ENCODE measurements at regions not wholly inside any gene's neighbourhood (a gene's known extent, or its start where the extent isn't known, plus 50 kb on each side); places are given as distances from the start of the nearest gene placed in this dataset.
"Not testable (repeated sequence)": the region's sequence is repeated elsewhere in the genome, so short reads cannot be mapped to it uniquely, and the experiment has no call there.

GRCh38 chr11:97019305-97019704, 629.5 kb downstream of the JRKL start:
- Mint-ChIP-seq H3K9me3 (peaks cover 6% of the 10 kb centered on the region), H3K4me3 (no peak overlapping the region), H3K27ac (no peak overlapping the region), H3K4me1 (ENCODE audit: low read depth) (no peaks in the 10 kb centered on the region), H3K36me3 (ENCODE audit: low read depth) (no peaks in the 10 kb centered on the region), H3K27me3 (no peaks in the 10 kb centered on the region)

DNA sequence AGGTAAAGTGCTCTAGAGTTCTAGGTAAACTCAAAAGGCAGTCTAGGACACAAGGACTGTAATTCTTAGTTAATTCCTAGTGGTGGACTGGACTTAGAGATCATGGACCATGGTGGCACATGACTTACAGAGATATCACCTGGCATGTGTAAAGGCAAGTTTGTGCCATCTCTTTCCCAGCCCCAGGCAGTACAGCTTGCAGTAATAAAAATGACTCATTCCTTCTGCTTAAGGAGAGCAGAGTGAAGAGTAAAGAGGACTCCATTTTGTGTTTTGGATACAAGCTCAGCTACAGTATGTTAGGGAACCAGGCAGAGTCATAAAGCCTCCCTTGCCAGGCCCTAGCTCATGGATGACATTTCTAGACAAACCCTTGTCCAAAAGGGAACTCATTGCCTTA, 629.9 kb downstream of the JRKL start:
- H3K36me3 Mint-ChIP-seq (ENCODE audit: low read depth) = no peaks in the 10 kb centered on the region
- H3K4me3 Mint-ChIP-seq = no peak overlapping the region
- H3K27me3 Mint-ChIP-seq = no peaks in the 10 kb centered on the region
- H3K27ac Mint-ChIP-seq = no peak overlapping the region
- peaks cover 4% of the 10 kb centered on the region for H3K9me3 Mint-ChIP-seq
- no peaks in the 10 kb centered on the region for H3K4me1 Mint-ChIP-seq (ENCODE audit: low read depth)

- H3K27ac Mint-ChIP-seq = no peak overlapping the region
- H3K4me3 Mint-ChIP-seq = no peak overlapping the region
- no peaks in the 10 kb centered on the region for H3K27me3 Mint-ChIP-seq
- H3K9me3 Mint-ChIP-seq = peaks cover 5% of the 10 kb centered on the region
- H3K36me3 Mint-ChIP-seq (ENCODE audit: low read depth) = no peaks in the 10 kb centered on the region
- no peaks in the 10 kb centered on the region for H3K4me1 Mint-ChIP-seq (ENCODE audit: low read depth)
Measured at GRCh38 chr11:97022955-97023354, 633.1 kb downstream of the JRKL start.

DNA sequence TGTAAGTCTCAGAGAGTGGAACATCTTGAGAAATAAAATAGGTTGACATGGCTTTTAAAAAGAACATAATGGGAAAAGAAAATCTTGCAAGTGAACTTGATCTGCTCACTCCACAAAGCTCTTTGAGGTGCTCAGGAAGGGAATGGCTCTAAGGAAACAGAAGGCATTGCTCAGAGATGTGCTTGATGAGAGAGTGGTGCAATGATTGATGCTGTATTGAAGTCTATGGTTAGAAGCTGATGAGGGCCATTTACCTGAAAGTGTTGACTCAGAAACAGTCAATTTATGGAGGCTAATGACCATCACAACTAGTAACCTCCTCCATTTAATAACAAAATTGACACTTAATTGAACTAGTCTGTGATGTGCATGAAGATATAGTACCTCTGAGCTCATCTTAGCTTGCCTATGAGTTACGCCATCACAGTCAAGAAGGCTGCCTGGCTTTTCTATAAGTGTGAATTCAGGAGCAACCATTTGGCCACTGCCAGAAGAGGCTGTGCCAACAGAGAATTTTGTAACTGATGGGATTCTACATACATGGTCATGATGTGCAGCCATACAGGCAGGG, 639.1 kb downstream of the JRKL start:
- Mint-ChIP-seq H3K4me1 (ENCODE audit: low read depth) (no peaks in the 10 kb centered on the region), H3K27ac (no peak overlapping the region), H3K4me3 (no peak overlapping the region), H3K9me3 (peaks cover 5% of the 10 kb centered on the region), H3K27me3 (no peaks in the 10 kb centered on the region), H3K36me3 (ENCODE audit: low read depth) (no peaks in the 10 kb centered on the region)

DNA sequence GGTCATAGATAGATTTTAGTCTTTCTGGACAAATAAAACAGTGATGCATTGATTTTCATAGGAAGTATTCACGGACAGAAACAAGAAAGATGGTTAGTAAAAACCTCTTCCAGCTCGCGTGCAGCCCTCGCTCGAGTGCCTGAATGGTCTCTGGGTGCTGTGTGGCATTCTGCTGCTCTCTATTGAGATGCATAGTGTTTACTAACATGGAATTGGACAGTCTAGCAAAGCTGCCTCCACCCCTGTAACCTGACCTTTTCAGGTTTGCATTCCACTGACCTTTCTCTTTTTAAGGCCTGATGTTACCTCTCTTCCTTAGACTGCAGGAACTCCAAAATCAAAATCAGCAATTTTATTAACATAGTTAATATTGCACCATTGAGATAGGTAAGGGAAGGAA, 643.4 kb downstream of the JRKL start:
- Mint-ChIP-seq H3K4me1 (ENCODE audit: low read depth) (no peaks in the 10 kb centered on the region), H3K9me3 (no peaks in the 10 kb centered on the region)

GRCh38 chr11:97048481-97048880, 658.7 kb downstream of the JRKL start:
- H3K9me3 Mint-ChIP-seq = peaks cover 12% of the 10 kb centered on the region
- no peaks in the 10 kb centered on the region for H3K4me1 Mint-ChIP-seq (ENCODE audit: low read depth)

More for the DNA sequence above, 643.4 kb downstream of the JRKL start:
- Mint-ChIP-seq H3K27ac (no peak overlapping the region), H3K27me3 (no peaks in the 10 kb centered on the region), H3K36me3 (ENCODE audit: low read depth) (no peaks in the 10 kb centered on the region), H3K4me3 (no peak overlapping the region)

DNA sequence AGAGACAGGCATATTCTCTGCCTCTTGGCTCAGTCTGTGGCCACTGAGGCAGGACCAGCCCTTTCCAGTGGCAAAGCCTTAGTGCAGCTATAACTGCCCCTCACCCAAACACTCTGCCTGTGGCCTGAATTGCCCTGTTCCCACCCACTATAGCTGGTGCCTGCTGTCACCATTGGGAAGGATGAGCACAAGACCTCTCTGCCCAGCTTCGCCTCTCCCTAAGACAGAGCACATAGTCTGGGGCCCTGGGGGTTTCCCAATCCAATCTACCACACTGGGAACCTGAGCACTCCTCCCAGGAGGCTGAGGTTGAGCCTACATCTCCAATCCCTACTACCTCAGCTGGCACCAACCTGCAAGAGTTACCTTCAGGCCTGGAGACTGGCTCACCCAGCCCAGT, 670.4 kb downstream of the JRKL start:
- Mint-ChIP-seq H3K4me1 (ENCODE audit: low read depth) (no peaks in the 10 kb centered on the region), H3K36me3 (ENCODE audit: low read depth) (no peaks in the 10 kb centered on the region), H3K27me3 (no peaks in the 10 kb centered on the region), H3K9me3 (peaks cover 10% of the 10 kb centered on the region), H3K27ac (no peak overlapping the region), H3K4me3 (no peak overlapping the region)

More at GRCh38 chr11:97048481-97048880, 658.7 kb downstream of the JRKL start:
- Mint-ChIP-seq H3K27ac (no peak overlapping the region), H3K27me3 (no peaks in the 10 kb centered on the region), H3K4me3 (no peak overlapping the region), H3K36me3 (ENCODE audit: low read depth) (no peaks in the 10 kb centered on the region)

DNA sequence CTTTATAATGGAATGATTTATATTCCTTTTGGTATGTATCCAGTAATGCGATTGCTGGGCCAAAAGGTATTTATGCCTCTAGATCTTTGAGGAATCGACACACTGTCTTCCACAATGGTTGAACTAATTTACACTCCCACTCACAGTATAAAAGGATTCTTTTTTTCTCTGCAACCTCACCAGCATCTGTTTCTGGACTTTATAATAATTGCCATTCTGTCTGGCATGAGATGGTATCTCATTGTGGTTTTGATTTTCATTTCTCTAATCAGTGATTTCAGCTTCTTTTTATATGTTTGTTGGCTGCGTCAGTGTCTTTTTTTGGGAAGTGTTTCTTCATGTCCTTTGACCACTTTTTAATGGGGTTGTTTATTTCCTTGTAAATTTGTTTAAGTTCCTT, 679.3 kb downstream of the JRKL start:
- no peaks in the 10 kb centered on the region for H3K36me3 Mint-ChIP-seq (ENCODE audit: low read depth)
- H3K9me3 Mint-ChIP-seq = peaks cover 18% of the 10 kb centered on the region
- no peak overlapping the region for H3K27ac Mint-ChIP-seq
- no peak overlapping the region for H3K4me3 Mint-ChIP-seq
- H3K4me1 Mint-ChIP-seq (ENCODE audit: low read depth) = no peaks in the 10 kb centered on the region
- H3K27me3 Mint-ChIP-seq = no peaks in the 10 kb centered on the region

GRCh38 chr11:97072420-97072819, 682.6 kb downstream of the JRKL start:
- H3K4me1 Mint-ChIP-seq (ENCODE audit: low read depth) = no peaks in the 10 kb centered on the region
- H3K4me3 Mint-ChIP-seq = no peak overlapping the region
- H3K36me3 Mint-ChIP-seq (ENCODE audit: low read depth) = no peaks in the 10 kb centered on the region
- H3K9me3 Mint-ChIP-seq = peaks cover 18% of the 10 kb centered on the region
- H3K27me3 Mint-ChIP-seq = no peaks in the 10 kb centered on the region
- H3K27ac Mint-ChIP-seq = no peak overlapping the region

DNA sequence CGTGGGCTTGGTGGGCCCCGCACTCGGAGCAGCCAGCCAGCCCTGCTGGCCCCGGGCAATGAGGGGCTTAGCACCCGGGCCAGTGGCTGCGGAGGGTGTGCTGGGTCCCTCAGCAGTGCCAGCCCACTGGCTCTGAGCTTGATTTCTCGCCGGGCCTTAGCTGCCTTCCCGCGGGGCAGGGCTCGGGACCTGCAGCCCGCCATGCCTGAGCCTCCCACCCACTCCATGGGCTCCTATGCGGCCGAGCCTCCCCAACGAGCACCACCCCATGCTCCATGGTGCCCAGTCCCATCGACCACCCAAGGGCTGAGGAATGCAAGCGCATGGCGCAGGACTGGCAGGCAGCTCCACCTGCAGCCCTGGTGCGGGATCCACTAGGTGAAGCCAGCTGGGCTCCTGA, 686.9 kb downstream of the JRKL start:
- H3K4me1 Mint-ChIP-seq (ENCODE audit: low read depth); H3K36me3 Mint-ChIP-seq (ENCODE audit: low read depth); H3K4me3 Mint-ChIP-seq; H3K27ac Mint-ChIP-seq; H3K27me3 Mint-ChIP-seq: not testable (repeated sequence)
- H3K9me3 Mint-ChIP-seq = peaks cover 14% of the 10 kb centered on the region

DNA sequence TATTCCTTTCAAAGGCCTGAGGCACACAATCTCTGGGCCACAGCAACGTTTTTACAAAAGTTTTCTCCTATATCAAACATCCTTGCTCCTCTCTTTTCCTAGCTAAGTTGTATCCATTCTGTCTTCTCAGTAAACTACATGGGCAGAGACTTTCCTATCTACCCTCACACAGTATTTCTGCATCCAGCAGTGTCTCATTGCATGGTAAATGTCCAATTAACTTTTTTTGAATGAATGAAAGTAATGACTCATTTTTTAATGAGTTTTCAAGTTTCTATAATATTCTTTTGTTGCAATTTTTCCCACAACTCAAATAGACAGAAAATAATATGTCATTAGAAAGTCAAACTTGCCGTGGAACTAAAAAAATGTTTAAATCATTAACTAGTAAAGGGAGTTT, 688.6 kb downstream of the JRKL start:
- Mint-ChIP-seq H3K27ac (no peak overlapping the region), H3K4me3 (no peak overlapping the region), H3K9me3 (peaks cover 8% of the 10 kb centered on the region), H3K36me3 (ENCODE audit: low read depth) (no peaks in the 10 kb centered on the region), H3K4me1 (ENCODE audit: low read depth) (no peaks in the 10 kb centered on the region), H3K27me3 (no peaks in the 10 kb centered on the region)

- Mint-ChIP-seq H3K4me3 (no peak overlapping the region), H3K27ac (no peak overlapping the region), H3K36me3 (ENCODE audit: low read depth) (no peaks in the 10 kb centered on the region), H3K27me3 (no peaks in the 10 kb centered on the region), H3K4me1 (ENCODE audit: low read depth) (no peaks in the 10 kb centered on the region), H3K9me3 (peaks cover 8% of the 10 kb centered on the region)
Measured at GRCh38 chr11:97079244-97079643, 689.4 kb downstream of the JRKL start.

GRCh38 chr11:97087419-97087818, 697.6 kb downstream of the JRKL start:
- no peaks in the 10 kb centered on the region for H3K27me3 Mint-ChIP-seq
- no peaks in the 10 kb centered on the region for H3K36me3 Mint-ChIP-seq (ENCODE audit: low read depth)

GRCh38 chr11:97092823-97093222, 703.0 kb downstream of the JRKL start:
- H3K4me1 Mint-ChIP-seq (ENCODE audit: low read depth) = no peaks in the 10 kb centered on the region
- H3K27me3 Mint-ChIP-seq = no peaks in the 10 kb centered on the region
- H3K36me3 Mint-ChIP-seq (ENCODE audit: low read depth) = no peaks in the 10 kb centered on the region
- peaks cover 6% of the 10 kb centered on the region for H3K9me3 Mint-ChIP-seq
- no peak overlapping the region for H3K4me3 Mint-ChIP-seq
- no peak overlapping the region for H3K27ac Mint-ChIP-seq

More at GRCh38 chr11:97087419-97087818, 697.6 kb downstream of the JRKL start:
- H3K4me1 Mint-ChIP-seq (ENCODE audit: low read depth) = no peaks in the 10 kb centered on the region
- no peak overlapping the region for H3K4me3 Mint-ChIP-seq
- no peak overlapping the region for H3K27ac Mint-ChIP-seq
- peaks cover 4% of the 10 kb centered on the region for H3K9me3 Mint-ChIP-seq

GRCh38 chr11:97102180-97102579, 712.4 kb downstream of the JRKL start:
- H3K27ac Mint-ChIP-seq; H3K4me3 Mint-ChIP-seq; H3K4me1 Mint-ChIP-seq (ENCODE audit: low read depth); H3K27me3 Mint-ChIP-seq; H3K36me3 Mint-ChIP-seq (ENCODE audit: low read depth): not testable (repeated sequence)
- peaks cover 17% of the 10 kb centered on the region for H3K9me3 Mint-ChIP-seq

DNA sequence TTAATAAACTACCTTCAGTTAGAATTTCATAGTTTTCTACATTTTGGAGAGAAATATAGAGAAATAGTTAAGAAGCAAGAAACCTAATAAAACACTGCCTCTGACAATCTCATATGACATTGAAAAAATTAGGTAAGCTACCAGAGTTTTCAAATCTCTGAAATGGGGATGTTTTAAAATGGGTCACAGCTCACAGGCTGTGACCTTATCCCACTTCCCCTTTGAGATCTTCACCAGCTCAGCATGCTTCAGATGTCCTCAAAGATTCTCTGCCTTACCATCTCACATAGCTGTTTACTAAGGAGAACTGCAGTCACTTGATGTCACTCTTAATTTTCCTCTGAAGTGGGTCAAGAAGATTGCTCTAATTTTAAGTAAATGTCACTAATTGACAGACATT, 717.8 kb downstream of the JRKL start:
- Mint-ChIP-seq H3K27ac (no peak overlapping the region), H3K4me3 (no peak overlapping the region), H3K36me3 (ENCODE audit: low read depth) (no peaks in the 10 kb centered on the region), H3K27me3 (no peaks in the 10 kb centered on the region), H3K4me1 (ENCODE audit: low read depth) (no peaks in the 10 kb centered on the region), H3K9me3 (peaks cover 10% of the 10 kb centered on the region)
